Stimulated activated CD8-positive, alpha-beta memory T cell treated with anti-CD3 and anti-CD28 coated beads, Interleukin-12 subunit alpha, Interleukin-12 subunit beta, amount 100 ng/mL, for 1 hour (primary cell): ENCODE measurements at regions not wholly inside any gene's neighbourhood (a gene's known extent, or its start where the extent isn't known, plus 50 kb on each side); places are given as distances from the start of the nearest gene placed in this dataset.

Source experiments
- DNase-seq: peaks from one replicate; pipeline ENCODE4 v3.0.0-alpha.2; 2020; ENCODE audit warnings: low read depth

GRCh38 chr2:60295636-60295962 lies 257.9 kb downstream of the BCL11A start:
- DNase-seq, result no peak

- no peak for DNase-seq
Observed at GRCh38 chr2:60294901-60295635, 258.4 kb downstream of the BCL11A start.

- no peak for DNase-seq
Observed at GRCh38 chr2:60292242-60292641, 261.2 kb downstream of the BCL11A start.

GRCh38 chr2:60290509-60290908 lies 262.9 kb downstream of the BCL11A start:
- no peak for DNase-seq

GRCh38 chr2:60285626-60286316 lies 267.7 kb downstream of the BCL11A start:
- DNase-seq, result no peak

GRCh38 chr2:60283626-60284025 lies 269.8 kb downstream of the BCL11A start:
- DNase-seq, result no peak

- DNase-seq, result no peak
Observed at GRCh38 chr2:60282886-60283285, 270.6 kb downstream of the BCL11A start.

- no peak for DNase-seq
Observed at GRCh38 chr2:60281730-60282129, 271.7 kb downstream of the BCL11A start.

- no peak for DNase-seq
Observed at GRCh38 chr2:60280238-60280637, 273.2 kb downstream of the BCL11A start.

GRCh38 chr2:60278906-60279305 lies 274.5 kb downstream of the BCL11A start:
- no peak for DNase-seq

- DNase-seq, result no peak
Observed at GRCh38 chr2:60275958-60276357, 277.5 kb downstream of the BCL11A start.

GRCh38 chr2:60273836-60274235 lies 279.6 kb downstream of the BCL11A start:
- no peak for DNase-seq

- no peak for DNase-seq
Observed at GRCh38 chr2:60271713-60272112, 281.7 kb downstream of the BCL11A start.

- no peak for DNase-seq
Observed at GRCh38 chr2:60271131-60271530, 282.3 kb downstream of the BCL11A start.

GRCh38 chr2:60268661-60269060 lies 284.8 kb downstream of the BCL11A start:
- DNase-seq, result no peak

- no peak for DNase-seq
Observed at GRCh38 chr2:60268032-60268431, 285.4 kb downstream of the BCL11A start.

GRCh38 chr2:60267122-60267521 lies 286.3 kb downstream of the BCL11A start:
- DNase-seq, result no peak

GRCh38 chr2:60262178-60262577 lies 291.3 kb downstream of the BCL11A start:
- DNase-seq, result no peak

- no peak for DNase-seq
Observed at GRCh38 chr2:60260639-60261296, 292.7 kb downstream of the BCL11A start.

- no peak for DNase-seq
Observed at GRCh38 chr2:60259781-60260180, 293.7 kb downstream of the BCL11A start.

- DNase-seq, result no peak
Observed at GRCh38 chr2:60252581-60253150, 300.8 kb downstream of the BCL11A start.

GRCh38 chr2:60251247-60251646 lies 302.2 kb downstream of the BCL11A start:
- DNase-seq, result no peak

- no peak for DNase-seq
Observed at GRCh38 chr2:60249879-60250278, 303.6 kb downstream of the BCL11A start.
